ENCODE measurements at regions not wholly inside any gene's neighbourhood (a gene's known extent, or its start where the extent isn't known, plus 50 kb on each side); places are given as distances from the start of the nearest gene placed in this dataset.
"Not testable (repeated sequence)": the region's sequence is repeated elsewhere in the genome, so short reads cannot be mapped to it uniquely, and the experiment has no call there.

DNA sequence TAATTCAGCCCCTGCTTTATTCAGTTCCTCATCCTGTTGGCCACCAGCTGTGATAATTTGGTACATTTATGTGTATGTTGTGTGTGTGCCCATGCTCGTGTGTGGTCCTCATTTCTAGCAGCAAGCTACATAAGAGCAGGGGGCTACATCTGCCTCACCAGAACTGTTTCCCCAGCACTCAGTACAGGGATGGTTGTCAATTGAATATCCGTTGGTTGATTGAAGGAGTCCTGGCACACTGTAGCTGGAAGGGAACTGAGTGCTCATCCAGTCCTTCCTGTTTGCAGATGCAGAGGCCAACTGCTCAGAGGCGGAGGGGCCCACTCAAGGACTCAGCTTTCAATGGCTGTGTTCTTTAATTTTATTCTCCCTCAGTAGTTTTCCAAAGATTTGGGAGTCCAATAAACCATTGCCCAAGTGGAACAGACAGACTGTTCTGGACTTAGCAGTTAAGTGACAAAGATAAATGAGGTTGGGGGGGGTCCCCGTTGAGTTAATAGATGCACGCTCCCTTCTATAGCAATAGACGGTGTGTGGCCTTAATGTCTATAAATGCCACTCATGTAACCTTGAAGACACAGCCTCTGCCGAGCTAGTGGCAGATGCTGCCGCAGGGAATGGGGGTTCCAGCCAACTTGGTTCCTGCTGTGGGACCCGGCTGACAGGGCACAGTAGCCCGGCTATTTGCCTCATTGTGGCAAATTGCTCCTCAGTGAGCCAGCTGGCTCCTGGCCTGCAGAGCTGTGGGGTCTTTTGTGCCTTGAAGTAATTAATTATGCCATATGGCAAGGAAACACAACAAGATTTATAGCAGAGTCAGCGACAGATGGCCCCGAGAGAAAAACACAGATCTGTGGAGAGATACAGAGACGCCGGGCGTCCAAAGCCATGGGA is 71.4 kb upstream of the GRK3 start:
- DNase-seq = no peak

DNA sequence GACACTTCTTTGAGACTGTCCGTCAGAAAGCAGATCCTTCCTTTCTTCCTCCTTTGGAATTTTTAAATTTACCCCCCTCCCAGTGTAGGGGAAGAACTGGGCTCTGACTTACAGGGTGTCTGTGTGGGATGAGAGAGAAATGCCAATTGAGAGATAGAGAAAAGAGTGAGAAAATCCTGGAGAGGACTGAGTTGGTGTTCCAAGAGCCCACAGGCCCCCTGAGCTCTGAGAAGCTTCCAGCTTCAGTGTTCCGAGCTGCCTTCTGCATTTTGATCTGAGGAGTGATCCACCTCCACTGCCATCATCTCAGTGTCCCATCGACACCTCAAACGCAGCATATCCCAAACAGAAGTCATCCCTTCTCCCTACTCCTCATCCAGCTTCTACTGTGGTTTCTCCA is 70.7 kb upstream of the GRK3 start:
- no peak for DNase-seq

DNA sequence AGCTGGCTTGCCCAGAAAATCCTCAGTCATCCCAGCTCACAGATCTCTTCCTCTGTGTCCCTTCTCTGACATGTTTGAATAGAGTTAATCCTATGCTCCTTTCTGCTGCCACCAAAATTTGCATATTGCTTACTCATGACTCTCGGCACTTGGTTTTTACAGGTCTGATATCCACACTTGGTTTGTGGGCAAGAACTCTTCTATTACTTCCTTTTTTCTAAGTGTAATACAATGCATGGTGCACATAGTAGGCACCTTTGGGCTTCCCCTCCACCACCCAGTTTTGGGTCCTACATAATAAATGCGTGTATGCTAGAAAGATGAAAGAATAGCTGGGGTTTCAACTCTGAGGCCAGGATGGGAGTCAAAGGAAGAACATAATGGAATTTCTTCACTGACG is 69.7 kb upstream of the GRK3 start:
- peak; percentile 26 for DNase-seq

DNA sequence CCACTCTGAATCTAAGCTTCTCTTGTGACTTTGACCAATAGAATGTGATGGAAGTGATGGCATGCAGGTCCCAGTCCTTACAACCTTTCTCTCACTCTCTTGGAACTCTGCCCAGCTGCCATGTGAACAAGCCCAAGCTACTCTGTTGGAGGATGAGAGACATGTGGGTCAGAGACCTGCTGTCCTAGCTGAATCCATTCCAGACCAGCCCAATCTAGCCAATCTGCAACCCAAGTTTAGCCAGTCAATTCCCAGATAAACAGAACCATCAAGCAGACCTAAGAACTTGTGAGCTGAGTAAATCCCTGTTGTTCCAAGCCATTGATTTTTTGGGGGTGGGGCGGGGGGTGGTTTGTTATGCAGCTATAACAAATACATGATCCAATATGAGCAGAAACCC is 69.2 kb upstream of the GRK3 start:
- no peak for DNase-seq

DNA sequence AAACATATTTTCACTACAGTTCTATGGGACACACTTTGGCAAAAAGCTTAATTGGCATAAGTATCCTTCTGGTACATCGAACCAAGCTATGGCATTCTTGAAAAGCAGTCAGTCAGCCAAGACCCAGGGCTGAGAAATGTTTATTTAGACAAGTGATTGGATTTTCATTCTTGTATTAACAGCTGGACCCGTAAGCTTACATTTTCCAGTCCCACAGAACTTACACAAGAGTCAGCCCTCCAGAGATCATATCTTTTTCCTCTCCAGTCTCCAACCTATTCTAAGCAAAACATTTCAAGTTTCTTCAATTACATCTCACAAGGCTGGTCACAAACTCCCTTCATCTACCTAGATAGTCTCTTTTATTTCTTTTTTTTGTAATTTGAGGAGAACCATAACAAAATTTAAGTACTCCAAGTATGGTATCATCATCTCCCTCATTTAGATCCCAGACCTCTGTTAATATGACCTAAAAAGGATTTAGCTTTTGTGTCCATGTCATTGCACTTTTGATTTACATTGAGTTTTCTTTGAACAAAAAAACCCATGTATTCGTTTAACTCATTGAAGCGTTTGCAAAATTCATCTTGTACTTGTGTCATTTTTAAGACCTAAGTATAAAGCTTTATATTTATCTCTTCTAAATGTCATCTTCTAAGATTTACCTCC is 67.9 kb upstream of the GRK3 start:
- DNase-seq = no peak

DNA sequence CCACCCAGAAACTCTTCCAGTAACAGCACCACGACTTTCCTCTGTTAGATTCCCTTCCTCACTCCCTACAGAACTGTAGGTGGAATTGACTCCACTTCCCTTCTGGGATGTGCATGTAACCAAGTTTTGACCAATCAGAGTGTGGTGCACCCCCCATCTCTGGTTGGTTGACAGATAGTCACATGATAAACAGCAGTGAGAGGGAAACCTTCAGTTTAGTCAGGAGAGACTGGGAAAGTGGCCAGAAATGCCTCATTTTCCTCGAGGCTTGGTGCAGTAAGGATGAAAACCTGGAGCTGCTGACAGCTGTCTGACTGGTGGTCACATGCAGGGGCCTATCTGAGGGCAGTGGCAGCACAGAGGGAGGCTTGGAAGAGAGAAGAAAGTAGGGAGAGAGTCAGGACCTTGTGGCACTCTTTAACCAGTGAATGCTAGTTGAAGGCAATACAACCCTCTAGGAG is 67.3 kb upstream of the GRK3 start:
- no peak for DNase-seq

DNA sequence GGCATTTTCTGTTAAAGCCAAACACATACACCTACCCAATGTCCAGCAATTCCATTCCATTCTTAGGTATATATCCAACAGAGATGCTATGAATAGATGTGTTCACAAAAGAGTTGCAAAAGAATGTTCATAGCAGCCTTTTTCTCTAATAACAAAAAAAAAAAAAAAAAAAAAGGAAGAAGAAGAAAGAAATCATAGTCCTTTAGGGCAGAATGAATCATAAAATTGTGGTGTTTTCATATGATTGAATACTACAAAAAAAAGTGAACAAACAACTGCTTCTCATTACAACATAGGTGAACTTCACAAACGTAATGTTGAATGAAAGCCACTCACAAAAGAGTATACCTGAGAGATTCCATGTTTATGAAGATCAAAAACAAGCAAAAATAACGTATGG is 66.8 kb upstream of the GRK3 start:
- no peak for DNase-seq

DNA sequence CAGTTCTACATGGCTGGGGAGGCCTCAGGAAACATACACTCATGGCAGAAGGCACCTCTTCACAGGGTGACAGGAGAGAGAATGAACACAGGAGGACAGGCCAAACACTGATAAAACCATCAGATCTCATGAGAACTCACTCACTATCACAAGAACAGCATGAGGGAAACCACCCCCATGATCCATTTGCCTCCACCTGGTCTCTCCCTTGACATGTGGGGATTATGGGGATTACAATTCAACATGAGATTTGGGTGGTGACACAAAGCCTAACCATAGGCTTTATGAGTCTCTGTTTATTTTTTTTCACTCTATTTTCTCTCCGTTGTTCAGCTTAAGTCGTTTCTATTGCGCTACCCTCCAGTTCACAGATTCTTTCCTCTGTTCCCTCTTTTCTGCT is 63.8 kb upstream of the GRK3 start:
- not testable (repeated sequence) for DNase-seq

DNA sequence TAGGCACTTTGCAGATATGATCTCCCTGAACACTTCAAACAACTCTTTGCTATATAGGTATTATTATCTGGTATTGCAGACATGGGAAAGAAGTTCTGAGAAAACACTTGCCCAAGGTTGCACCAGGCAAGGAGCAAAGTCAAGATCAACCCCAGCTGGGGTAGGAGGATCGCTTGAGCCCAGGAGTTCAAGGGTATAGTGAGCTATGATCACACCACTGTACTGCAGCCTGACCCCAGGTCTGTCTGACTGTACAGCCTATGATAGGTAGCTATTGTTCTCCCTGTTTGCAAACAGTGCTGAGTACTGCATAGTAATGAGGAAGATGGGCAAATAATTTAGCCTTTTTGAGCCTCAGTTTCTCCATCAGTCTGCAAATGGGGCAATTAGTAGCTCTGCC is 60.5 kb upstream of the GRK3 start:
- DNase-seq = not testable (repeated sequence)

DNA sequence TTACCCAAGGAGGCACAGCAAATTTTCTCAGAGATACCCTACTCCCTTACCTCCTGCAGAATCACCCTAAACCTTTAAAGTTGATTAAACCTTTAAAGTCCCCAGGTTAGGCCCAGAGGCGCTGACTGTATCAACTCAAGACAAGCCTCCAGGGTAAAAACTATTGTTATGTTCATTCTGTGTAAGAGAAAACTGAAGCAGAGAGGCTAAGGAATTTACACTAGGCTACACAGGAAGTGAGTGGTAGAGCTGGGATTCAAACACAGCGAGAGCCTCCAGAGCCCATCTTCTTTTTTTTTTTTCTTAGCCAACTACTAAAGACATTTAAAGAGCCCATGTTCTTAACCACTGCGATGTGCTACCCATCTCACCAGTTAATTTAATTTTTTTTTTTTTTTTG is 56.3 kb upstream of the GRK3 start:
- no peak for DNase-seq

DNA sequence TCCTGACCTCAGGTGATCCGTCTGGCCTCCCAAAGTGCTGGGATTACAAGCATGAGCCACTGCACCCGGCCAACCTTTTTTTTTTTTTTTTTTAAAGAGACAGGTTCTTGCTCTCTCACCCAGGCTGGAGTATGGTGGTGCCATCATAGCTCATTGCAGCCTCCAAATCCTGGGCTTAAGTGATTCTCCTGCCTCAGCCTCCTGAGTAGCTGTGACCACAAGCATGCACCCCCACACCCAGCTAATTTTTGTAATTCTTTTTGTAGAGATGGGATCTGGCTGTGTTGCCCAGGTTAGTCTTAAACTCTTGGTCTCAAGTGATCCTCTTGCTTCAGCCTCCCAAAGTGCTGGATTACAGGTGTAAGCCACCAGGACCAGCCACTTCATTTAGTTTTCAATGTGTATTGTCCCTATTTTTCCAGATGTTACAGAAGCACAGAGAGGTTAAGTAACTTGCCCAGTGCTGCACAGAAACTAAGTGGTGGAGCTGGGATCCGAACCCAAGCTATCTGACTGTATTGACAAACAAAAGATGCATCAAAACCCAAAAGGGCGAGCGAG is 55.6 kb upstream of the GRK3 start:
- DNase-seq = no peak

DNA sequence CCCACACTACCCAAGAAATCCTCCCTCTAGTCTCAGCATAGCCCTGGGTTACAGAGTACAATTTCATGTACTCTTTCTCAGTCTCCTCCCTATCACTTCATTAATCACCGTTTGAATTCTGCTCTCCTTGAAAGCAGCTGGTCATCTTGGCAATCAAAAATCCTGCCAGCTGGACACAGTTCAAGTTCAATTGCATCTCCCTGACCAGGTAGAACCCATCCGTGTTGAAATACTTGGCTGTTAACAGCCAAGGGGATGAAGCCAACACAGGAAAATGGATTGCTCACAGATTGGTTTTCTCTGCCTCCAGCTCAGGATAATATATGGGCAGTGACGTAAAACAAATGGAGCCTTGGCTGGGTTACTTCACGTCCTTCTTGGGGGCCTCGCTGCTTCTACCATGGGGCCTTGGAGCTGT is 55.1 kb upstream of the GRK3 start:
- DNase-seq = no peak

DNA sequence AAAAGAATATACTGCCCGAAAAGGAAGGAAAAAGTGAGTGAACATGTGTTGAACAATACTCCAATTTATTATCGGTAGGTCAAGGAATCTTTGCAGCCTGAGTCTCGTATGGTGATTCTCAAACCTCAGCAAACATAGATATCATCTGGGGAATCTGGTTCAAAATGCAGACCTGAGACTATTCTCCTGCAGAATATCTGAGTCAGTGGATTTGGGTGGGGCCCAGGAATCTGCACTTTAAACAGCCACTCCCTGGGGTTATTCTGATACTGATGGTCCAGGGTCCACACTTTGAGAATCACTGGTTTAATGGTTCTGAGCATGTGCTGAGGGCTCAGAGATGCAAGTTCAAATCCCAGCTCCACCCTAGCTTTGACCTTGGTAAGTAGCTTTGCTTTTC is 53.6 kb upstream of the GRK3 start:
- DNase-seq = no peak

DNA sequence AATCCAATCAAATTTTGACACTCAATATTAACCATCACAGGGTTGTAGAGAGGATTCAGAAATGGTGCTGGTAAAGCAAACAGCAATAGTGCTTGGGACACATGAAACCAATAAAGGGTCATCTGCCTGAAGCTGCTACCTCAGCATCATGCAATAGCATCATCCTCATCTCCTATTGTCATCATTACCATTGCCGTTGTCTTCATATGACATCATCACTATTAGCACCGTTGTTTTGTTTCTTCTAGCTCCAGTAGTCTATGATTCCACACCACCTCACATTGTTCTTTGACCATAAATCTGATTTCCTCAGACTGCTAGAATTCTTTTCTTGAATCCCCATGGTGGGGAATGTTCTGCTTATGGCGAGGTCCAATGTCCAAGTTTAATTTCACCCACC is 52.8 kb upstream of the GRK3 start:
- DNase-seq = no peak

DNA sequence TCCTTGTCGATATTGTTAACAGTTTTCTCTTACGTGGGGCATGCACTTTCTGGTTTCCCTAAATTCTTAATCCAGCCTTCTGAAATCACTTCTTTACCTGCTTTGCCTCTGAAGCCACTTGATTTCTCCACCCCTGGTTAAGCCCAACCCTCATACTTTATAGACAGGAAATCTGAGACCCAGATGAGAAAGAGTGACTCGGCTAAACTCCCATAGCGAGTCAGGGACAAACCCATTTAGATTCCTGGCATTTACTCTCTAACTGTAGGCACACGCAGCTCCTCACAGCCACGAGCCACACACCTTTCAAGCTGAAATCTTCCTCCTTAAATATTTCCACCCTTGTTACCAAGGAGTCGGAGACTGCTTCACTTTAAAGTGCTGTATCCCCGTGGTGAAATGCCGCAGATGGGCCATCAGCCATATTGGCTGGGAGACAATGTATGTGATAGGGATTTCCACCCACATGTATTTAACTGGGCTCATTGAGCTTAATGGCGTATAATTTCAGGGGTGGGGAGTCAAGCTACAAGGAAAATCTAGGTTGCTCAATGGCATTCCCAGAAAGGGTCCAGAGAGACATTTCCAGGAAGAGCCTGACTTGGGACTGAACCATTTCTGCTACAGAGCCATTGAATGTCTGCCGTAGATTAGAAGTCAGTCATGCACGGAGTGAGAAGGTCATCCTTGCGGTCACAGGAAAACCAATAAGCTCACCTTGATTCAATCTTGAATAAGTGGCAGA is 49.9 kb upstream of the GRK3 start:
- no peak for DNase-seq

Data from activated CD4-positive, alpha-beta T cell treated with anti-CD3 and anti-CD28 coated beads, Interleukin-2, amount 50 U/mL, for 16 hours (primary cell).